HCT116 (cell line): ENCODE measurements at regions not wholly inside any gene's neighbourhood (a gene's known extent, or its start where the extent isn't known, plus 50 kb on each side); places are given as distances from the start of the nearest gene placed in this dataset.

Experiments
- ATAC-seq: fragments of 200-7000 bp; cut with Tn5 transposase; 2 replicates; pipeline ENCODE4 v1.9.1; 2020; ENCODE audit warnings: mild to moderate bottlenecking, moderate library complexity
- BruUV-seq: library from RNA; stranded (reverse); fragments of 400-500 nt; replicated peaks from 2 replicates; lab custom pipeline; 2021; lab: Mats Ljungman, UMichigan
- CTCF ChIA-PET: fragments of 300-600 bp; sonication (Branson Sonifier 250); formaldehyde crosslinking; loops from one replicate; lab custom pipeline; 2021; ENCODE audit warnings: antibody characterized with exemption; lab: Charles Lee
- POLR2A ChIA-PET: fragments of 300-600, 350-600 bp; sonication (Branson Sonifier 250); formaldehyde crosslinking; loops from one replicate; lab custom pipeline; 2021; ENCODE audit warnings: antibody characterized with exemption; lab: Charles Lee
- RAD21 ChIA-PET, 2 experiments: fragments of 300-600 bp; sonication (Branson Sonifier 250); formaldehyde crosslinking; loops; one replicate each; lab custom pipeline; 2023; ENCODE audit warnings: low total read pairs in 2 of 2; ENCODE audit not compliant: uncharacterized antibody in 2 of 2, unreplicated experiment in 2 of 2, low non-redundant PET in 1 of 2; lab: Charles Lee
- DNase-seq: peaks from one replicate; pipeline ENCODE4 v3.0.0-alpha.2; 2010; ENCODE audit warnings: low read depth, low spot score
- H2AFZ ChIP-seq: fragments of 200-600 bp; shearing (Covaris generic), sonication (generic); 2 replicates; pipeline ENCODE4 v1.6.1; 2017; ENCODE audit warnings: low read depth, mixed run types, mixed read lengths, antibody characterized with exemption, low read length; ENCODE audit not compliant: poor library complexity, severe bottlenecking
- H3K27ac ChIP-seq: 2 replicates; pipeline ENCODE4 v1.5.1; 2012; ENCODE audit warnings: low read depth, low read length
- H3K27me3 ChIP-seq: fragments of 200-600 bp; sonication (generic); 2 replicates; pipeline ENCODE4 v1.6.1; 2016; ENCODE audit warnings: mixed run types, low read length, mixed read lengths; ENCODE audit not compliant: insufficient read depth
- H3K36me3 ChIP-seq, 2 experiments: fragments of 200-500 bp in 1 of 2; fragments of 200-600 bp in 1 of 2; sonication (Bioruptor generic) in 1 of 2; sonication (generic) in 1 of 2; 2 replicates each; pipeline versions ENCODE4 v1.5.1 to v1.6.1; 2014 to 2016; ENCODE audit warnings: low read length in 2 of 2, inconsistent platforms in 1 of 2, mixed read lengths in 1 of 2, mixed run types in 1 of 2; ENCODE audit not compliant: insufficient read depth in 2 of 2, control insufficient read depth in 1 of 2
- H3K4me1 ChIP-seq, 2 experiments: fragments of 200-600 bp in 1 of 2; sonication (generic) in 1 of 2; 2 replicates each; pipeline versions ENCODE4 v1.5.1 to v1.6.1; 2012 to 2017; ENCODE audit warnings: low read length in 2 of 2, inconsistent platforms in 1 of 2, mild to moderate bottlenecking in 1 of 2, mixed read lengths in 1 of 2, mixed run types in 1 of 2, moderate library complexity in 1 of 2; ENCODE audit not compliant: insufficient read depth in 2 of 2, control insufficient read depth in 1 of 2
- H3K4me2 ChIP-seq: fragments of 200-600 bp; sonication (generic); 2 replicates; pipeline ENCODE4 v1.6.1; 2017; ENCODE audit warnings: mixed run types, low read length, mixed read lengths
- H3K4me3 ChIP-seq, 2 experiments: fragments of 200-600 bp in 1 of 2; sonication (generic) in 1 of 2; replicated peaks in 1 of 2; 2 replicates each; pipeline ENCODE4 v1.5.1; 2011 to 2016; ENCODE audit warnings: low read length in 2 of 2, control low read depth in 1 of 2, low read depth in 1 of 2, mild to moderate bottlenecking in 1 of 2, mixed read lengths in 1 of 2, mixed run types in 1 of 2
- H3K79me2 ChIP-seq: fragments of 200-600 bp; sonication (generic); 2 replicates; pipeline ENCODE4 v1.6.1; 2017; ENCODE audit warnings: mild to moderate bottlenecking, mixed run types, low read length, moderate library complexity, mixed read lengths; ENCODE audit not compliant: insufficient read depth
- H3K9ac ChIP-seq: fragments of 200-600 bp; sonication (generic); 2 replicates; pipeline ENCODE4 v1.6.1; 2016; ENCODE audit warnings: low read length, mixed read lengths
- H3K9me2 ChIP-seq: fragments of 200-600 bp; sonication (generic), shearing (Covaris generic); 2 replicates; pipeline ENCODE4 v1.6.1; 2017; ENCODE audit warnings: mixed run types, mild to moderate bottlenecking, moderate library complexity; ENCODE audit not compliant: insufficient read depth
- H3K9me3 ChIP-seq, 2 experiments: fragments of 200-500 bp in 1 of 2; fragments of 200-600 bp in 1 of 2; sonication (Bioruptor generic) in 1 of 2; sonication (generic) in 1 of 2; 2 replicates each; pipeline ENCODE4 v1.6.1; 2014 to 2017; ENCODE audit warnings: low read length in 2 of 2, mixed read lengths in 2 of 2, inconsistent platforms in 1 of 2, low read depth in 1 of 2, mild to moderate bottlenecking in 1 of 2, mixed run types in 1 of 2, moderate library complexity in 1 of 2; ENCODE audit not compliant: control insufficient read depth in 1 of 2, insufficient read depth in 1 of 2
- H4K20me1 ChIP-seq: fragments of 200-600 bp; sonication (generic), shearing (Covaris generic); 2 replicates; pipeline ENCODE4 v1.6.1; 2017; ENCODE audit warnings: mixed run types, mild to moderate bottlenecking, moderate library complexity; ENCODE audit not compliant: insufficient read depth
- EZH2phosphoT487 ChIP-seq: fragments of 200-600 bp; IDR thresholded peaks from 2 replicates; pipeline ENCODE4 v1.6.1; 2018; ENCODE audit warnings: antibody characterized with exemption, borderline replicate concordance
- POLR2A ChIP-seq: IDR thresholded peaks from 2 replicates; pipeline ENCODE4 v1.7.0; 2011; ENCODE audit warnings: borderline replicate concordance; ENCODE audit not compliant: insufficient read depth, insufficient read length; ENCODE audit errors: extremely low read depth
- REST ChIP-seq: IDR thresholded peaks from 2 replicates; pipeline ENCODE4 v1.6.1; 2012; ENCODE audit warnings: low read depth
- TCF7L2 ChIP-seq: IDR thresholded peaks from 2 replicates; pipeline ENCODE4 v1.7.0; 2011; ENCODE audit warnings: borderline replicate concordance, inconsistent platforms; ENCODE audit not compliant: insufficient read depth, insufficient read length; ENCODE audit errors: extremely low read depth
- intact Hi-C: fragments of 100-400 bp; cut with micrococcal nuclease; formaldehyde crosslinking; loops from 2 replicates; pipeline ENCODE4 v1.10.0; 2022
- TF ChIP-seq, protein P1 (sequence below): IDR thresholded peaks from 2 replicates; pipeline ENCODE4 v1.6.1; 2012

DNA sequence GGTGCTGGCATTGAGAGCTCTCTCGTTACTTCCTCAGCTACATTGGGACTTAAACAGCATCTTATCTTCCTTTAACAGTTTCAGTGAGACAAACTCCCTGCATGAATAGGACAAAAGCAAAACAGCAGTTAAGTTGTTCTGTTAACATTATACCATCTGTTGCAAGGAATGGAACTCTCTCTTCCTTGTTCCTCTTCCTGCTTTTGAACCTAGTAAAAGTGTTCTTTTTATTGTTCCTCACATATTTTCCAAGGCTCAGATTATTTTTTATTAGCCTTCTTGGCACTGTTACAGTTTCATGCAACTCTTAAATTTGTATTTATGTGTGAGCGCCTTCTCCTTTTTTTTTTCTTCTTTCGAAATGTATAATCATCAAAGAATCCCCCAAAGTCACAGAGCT lies 202.6 kb upstream of the UFM1 start:
- no peak for TF ChIP-seq POLR2A
- POLR2A ChIA-PET: no interaction called here
- CTCF ChIA-PET: no interaction called here
- Histone ChIP-seq H3K9ac (no peak overlapping the region), H4K20me1 (no peaks in the 10 kb centered on the region), H3K9me3 (peaks cover 10 to 40% of the 10 kb centered on the region in 2 experiments; a peak in 2 of 4 replicates), H3K4me2 (no peak overlapping the region), H3K27ac (no peak overlapping the region), H3K4me3 (no peak overlapping the region), H2AFZ (no peak overlapping the region), H3K27me3 (no peaks in the 10 kb centered on the region), H3K4me1 (no peaks in the 10 kb centered on the region), H3K9me2 (no peaks in the 10 kb centered on the region), H3K79me2 (no peaks in the 10 kb centered on the region), H3K36me3 (no peaks in the 10 kb centered on the region)
- ATAC-seq (no peak), DNase-seq (no peak)
- intact Hi-C loops: no loop called here
- RAD21 ChIA-PET: no interaction called here
- BruUV-seq: no TSS peak

DNA sequence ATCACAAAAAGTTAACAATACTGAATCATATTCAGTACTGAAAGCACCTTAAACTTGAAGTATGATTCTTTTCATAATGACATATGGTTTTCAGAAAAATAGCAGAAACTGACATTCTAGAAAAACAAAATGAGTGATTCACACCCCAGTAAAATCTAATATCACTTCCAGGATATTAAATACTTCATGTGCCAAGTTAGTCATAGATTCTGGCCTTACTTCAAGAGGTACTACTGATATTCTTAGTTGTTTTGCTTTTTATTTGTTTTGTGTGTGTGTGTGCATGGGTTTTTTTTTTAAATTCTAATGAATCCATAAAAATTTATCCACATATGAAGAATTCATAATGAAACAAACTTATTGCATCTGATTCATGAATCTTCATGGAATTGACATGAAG lies 207.9 kb upstream of the UFM1 start:
- Histone ChIP-seq H3K4me1 (no peaks in the 10 kb centered on the region), H3K4me2 (no peak overlapping the region), H3K27ac (no peak overlapping the region), H3K9ac (no peak overlapping the region), H3K36me3 (no peaks in the 10 kb centered on the region), H3K9me3 (peaks cover 6 to 12% of the 10 kb centered on the region in 2 experiments; a peak in 2 of 4 replicates), H3K79me2 (no peaks in the 10 kb centered on the region), H2AFZ (no peak overlapping the region), H3K4me3 (no peak overlapping the region), H3K9me2 (no peaks in the 10 kb centered on the region), H3K27me3 (no peaks in the 10 kb centered on the region), H4K20me1 (no peaks in the 10 kb centered on the region)
- ChIA-PET POLR2A (no interaction called here), RAD21 (no interaction called here), CTCF (no interaction called here)
- intact Hi-C loops: no loop called here
- ATAC-seq (no peak), DNase-seq (no peak)
- BruUV-seq: no TSS peak
- TF ChIP-seq REST (no peak), TCF7L2 (no peak), EZH2phosphoT487 (no peak)
- TF ChIP-seq, protein P1, sequence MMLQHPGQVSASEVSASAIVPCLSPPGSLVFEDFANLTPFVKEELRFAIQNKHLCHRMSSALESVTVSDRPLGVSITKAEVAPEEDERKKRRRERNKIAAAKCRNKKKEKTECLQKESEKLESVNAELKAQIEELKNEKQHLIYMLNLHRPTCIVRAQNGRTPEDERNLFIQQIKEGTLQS: no peak
